ENCODE measurements at regions not wholly inside any gene's neighbourhood (a gene's known extent, or its start where the extent isn't known, plus 50 kb on each side); places are given as distances from the start of the nearest gene placed in this dataset.

- TF ChIP-seq POLR2AphosphoS5 (IDR thresholded peaks at IDR 0.05) (no peak), CTCF (IDR thresholded peaks at IDR 0.05) (no peak), POLR2A (IDR thresholded peaks at IDR 0.05) (no peak)
Measured at GRCh38 chr7:36079446-36080025, 73.5 kb upstream of the EEPD1 start.

All from breast epithelium (tissue), 3 donors.